ENCODE measurements at regions not wholly inside any gene's neighbourhood (a gene's known extent, or its start where the extent isn't known, plus 50 kb on each side); places are given as distances from the start of the nearest gene placed in this dataset.

DNA sequence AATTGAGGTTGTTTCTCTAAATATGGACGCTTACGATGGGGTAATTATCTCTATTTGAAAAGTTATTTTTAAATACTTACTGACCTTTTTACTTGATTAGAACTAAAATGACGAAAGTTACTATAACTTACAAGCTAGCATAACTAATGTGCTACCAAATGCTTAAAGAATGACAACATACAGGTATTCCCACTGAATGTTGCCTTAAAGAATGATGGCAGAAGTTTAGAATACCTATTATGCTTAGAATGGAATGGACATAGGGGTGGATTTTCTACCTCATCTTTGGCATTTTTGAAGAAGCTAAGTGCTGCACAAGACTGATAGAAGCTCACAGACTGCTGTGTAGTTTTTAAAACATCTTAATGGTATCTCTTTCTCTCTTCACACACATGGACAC lies 284.8 kb downstream of the THBS2 start:
- H3K36me3 ChIP-seq: no peaks in the 10 kb centered on the region
- WGBS, 2 donors (ENCODE audit: low coverage in 1 of 2): 79 to 89% methylated on average over 3 of the region's 3 CpGs
- no peak for TF ChIP-seq POLR2AphosphoS5 (IDR thresholded peaks at IDR 0.05)
- no peak overlapping the region for H3K4me3 ChIP-seq
- H3K27me3 ChIP-seq: no peaks in the 10 kb centered on the region
- no peak for ATAC-seq
- no peaks in the 10 kb centered on the region for H3K9me3 ChIP-seq
- peaks cover 0 to 15% (median 0%) of the 10 kb centered on the region in 3 donors for H3K4me1 ChIP-seq
- no peak overlapping the region for H3K27ac ChIP-seq

DNA sequence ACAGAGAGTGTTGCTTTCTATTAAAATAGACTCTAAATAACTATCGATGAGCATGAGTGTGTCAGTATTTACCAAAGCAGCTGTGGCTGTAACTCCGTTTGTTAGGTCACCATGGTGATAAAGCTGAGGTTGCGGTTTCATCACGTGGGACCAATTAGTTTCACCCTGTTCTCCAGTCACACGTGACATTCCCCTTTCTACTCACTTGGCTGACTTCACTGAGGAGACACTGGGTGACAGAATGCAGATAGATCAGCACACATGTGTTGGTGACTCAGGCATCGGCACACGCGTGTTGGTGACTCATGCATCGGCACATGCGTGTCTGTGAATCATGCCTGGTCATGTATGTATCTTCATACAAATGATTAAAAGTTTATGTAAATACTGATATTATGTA lies 285.4 kb downstream of the THBS2 start:
- peak; percentile 80 for TF ChIP-seq POLR2AphosphoS5 (IDR thresholded peaks at IDR 0.05)
- TF ChIP-seq, protein P1, sequence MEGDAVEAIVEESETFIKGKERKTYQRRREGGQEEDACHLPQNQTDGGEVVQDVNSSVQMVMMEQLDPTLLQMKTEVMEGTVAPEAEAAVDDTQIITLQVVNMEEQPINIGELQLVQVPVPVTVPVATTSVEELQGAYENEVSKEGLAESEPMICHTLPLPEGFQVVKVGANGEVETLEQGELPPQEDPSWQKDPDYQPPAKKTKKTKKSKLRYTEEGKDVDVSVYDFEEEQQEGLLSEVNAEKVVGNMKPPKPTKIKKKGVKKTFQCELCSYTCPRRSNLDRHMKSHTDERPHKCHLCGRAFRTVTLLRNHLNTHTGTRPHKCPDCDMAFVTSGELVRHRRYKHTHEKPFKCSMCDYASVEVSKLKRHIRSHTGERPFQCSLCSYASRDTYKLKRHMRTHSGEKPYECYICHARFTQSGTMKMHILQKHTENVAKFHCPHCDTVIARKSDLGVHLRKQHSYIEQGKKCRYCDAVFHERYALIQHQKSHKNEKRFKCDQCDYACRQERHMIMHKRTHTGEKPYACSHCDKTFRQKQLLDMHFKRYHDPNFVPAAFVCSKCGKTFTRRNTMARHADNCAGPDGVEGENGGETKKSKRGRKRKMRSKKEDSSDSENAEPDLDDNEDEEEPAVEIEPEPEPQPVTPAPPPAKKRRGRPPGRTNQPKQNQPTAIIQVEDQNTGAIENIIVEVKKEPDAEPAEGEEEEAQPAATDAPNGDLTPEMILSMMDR (IDR thresholded peaks at IDR 0.05): no peak
- Histone ChIP-seq H3K27ac (peak overlapping the region in 1 of 4 donors; percentile 41), H3K4me1 (peaks cover 0 to 19% (median 0%) of the 10 kb centered on the region in 3 donors), H3K4me3 (no peak overlapping the region), H3K9me3 (no peaks in the 10 kb centered on the region), H3K36me3 (no peaks in the 10 kb centered on the region), H3K27me3 (no peaks in the 10 kb centered on the region)
- WGBS, 2 donors (ENCODE audit: low coverage in 1 of 2): 70% methylated on average over 10 of the region's 10 CpGs
- peak; percentile 50 for ATAC-seq

DNA sequence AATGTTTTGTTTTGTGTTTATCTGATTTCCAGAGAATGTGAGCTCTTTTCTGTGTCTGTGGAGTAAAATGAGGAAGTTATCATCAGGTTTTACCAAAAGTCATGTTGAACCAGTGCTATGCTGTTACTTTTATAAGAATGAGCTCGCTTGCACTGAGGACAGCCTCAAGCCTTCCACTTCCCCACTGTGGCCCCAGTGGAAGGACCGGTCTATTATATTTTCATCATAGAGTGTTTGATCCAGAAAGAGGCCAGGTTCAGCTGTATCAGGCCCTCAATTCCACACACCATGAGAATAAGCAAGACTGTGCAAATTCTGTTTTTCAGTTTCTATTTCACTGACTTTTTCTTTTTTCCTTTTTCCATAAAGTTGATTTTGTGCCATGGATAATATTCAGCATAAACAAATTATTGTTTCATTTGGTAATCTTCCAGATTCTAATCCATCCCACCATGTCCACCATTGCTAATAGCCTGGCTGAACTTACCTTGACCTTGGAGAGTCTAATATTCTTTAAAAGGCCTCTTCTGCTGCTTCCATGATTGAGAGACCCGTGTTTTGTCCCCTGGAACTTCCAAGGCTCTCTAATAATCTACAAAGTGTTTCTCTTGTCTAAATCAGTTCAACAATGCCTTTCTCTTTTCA lies 286.2 kb downstream of the THBS2 start:
- WGBS, 2 donors (ENCODE audit: low coverage in 1 of 2): 29 to 53% methylated on average over 1 to 3 of the region's 3 CpGs
- Histone ChIP-seq H3K36me3 (no peaks in the 10 kb centered on the region), H3K4me3 (no peak overlapping the region), H3K4me1 (peaks cover 0 to 19% (median 0%) of the 10 kb centered on the region in 3 donors), H3K27ac (peak overlapping the region in 1 of 4 donors; percentile 41), H3K9me3 (no peaks in the 10 kb centered on the region), H3K27me3 (no peaks in the 10 kb centered on the region)
- TF ChIP-seq, protein P1 (IDR thresholded peaks at IDR 0.05): no peak
- no peak for TF ChIP-seq EP300 (IDR thresholded peaks at IDR 0.05)
- no peak for TF ChIP-seq POLR2A (IDR thresholded peaks at IDR 0.05)
- no peak for TF ChIP-seq POLR2AphosphoS5 (IDR thresholded peaks at IDR 0.05)
- ATAC-seq: no peak

DNA sequence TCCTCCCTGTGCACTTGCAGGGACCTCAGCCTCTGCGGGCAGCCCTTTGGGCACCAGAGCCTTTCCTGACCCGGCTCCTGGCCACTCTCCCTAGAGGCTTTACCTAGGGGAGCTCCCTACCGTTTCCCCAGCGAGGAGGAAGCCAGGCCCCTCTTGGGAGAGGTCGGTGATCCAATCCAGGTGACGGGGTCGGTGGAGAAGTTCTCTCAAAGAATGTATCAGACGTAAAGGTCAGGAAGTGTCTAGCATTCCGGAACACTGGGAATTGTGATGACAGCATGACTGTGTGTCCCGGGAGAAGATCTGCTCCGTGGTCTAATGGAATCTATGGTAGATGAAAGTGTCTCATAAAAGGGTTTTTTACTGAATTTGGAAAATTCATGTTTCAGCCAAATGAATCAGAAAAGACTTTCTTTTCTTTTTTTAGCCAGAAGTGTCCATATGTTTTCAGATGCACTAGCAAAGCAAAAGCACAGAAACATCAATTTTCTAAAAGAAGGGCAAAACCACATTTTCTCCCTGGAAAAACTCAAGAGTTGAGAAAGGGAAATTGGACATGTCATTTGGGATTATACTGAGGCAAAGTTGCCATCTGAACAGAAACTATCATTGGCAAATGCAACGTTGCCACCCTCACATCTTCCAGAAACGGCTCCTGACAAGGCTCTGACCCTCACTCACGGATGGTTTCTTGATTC lies 289.4 kb downstream of the THBS2 start:
- no peaks in the 10 kb centered on the region for H3K9me3 ChIP-seq
- no peaks in the 10 kb centered on the region for H3K27me3 ChIP-seq
- H3K4me3 ChIP-seq: no peak overlapping the region
- H3K27ac ChIP-seq: no peak overlapping the region
- H3K4me1 ChIP-seq: peaks cover 0 to 29% (median 0%) of the 10 kb centered on the region in 3 donors
- no peak for ATAC-seq
- no peak for TF ChIP-seq EP300 (IDR thresholded peaks at IDR 0.05)
- TF ChIP-seq, protein P1 (IDR thresholded peaks at IDR 0.05): no peak
- no peak for TF ChIP-seq POLR2A (IDR thresholded peaks at IDR 0.05)
- TF ChIP-seq POLR2AphosphoS5 (IDR thresholded peaks at IDR 0.05): no peak
- WGBS, 2 donors (ENCODE audit: low coverage in 1 of 2): 67 to 83% methylated on average over 6 to 13 of the region's 14 CpGs
- no peaks in the 10 kb centered on the region for H3K36me3 ChIP-seq

DNA sequence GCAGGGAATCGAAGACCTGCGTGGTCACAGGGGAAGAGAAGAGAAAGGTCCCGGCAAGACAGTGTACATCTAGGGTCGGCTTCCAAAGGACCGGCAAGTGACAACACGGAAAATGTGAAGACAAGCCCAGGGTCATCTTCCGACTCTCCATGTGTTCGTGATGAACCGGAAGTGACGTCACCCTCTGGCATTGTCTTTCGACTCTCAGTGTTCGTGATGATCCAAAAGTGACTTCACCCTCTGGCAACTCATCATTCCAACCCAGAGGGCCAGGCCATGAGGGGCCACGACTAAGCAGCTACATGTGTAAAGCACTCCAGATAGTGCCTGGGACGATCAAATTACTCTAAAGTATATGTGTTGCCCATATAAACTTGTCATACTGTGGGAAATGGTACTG lies 290.8 kb downstream of the THBS2 start:
- Histone ChIP-seq H3K9me3 (no peaks in the 10 kb centered on the region), H3K27me3 (no peaks in the 10 kb centered on the region), H3K4me3 (no peak overlapping the region), H3K4me1 (peaks cover 0 to 25% (median 0%) of the 10 kb centered on the region in 3 donors), H3K27ac (no peak overlapping the region), H3K36me3 (no peaks in the 10 kb centered on the region)
- ATAC-seq: peak; percentile 25
- TF ChIP-seq POLR2AphosphoS5 (IDR thresholded peaks at IDR 0.05) (no peak), POLR2A (IDR thresholded peaks at IDR 0.05) (no peak), EP300 (IDR thresholded peaks at IDR 0.05) (no peak)
- TF ChIP-seq, protein P1 (IDR thresholded peaks at IDR 0.05): no peak
- 47 to 52% methylated on average over 3 to 5 of the region's 14 CpGs for WGBS, 2 donors (ENCODE audit: low coverage in 1 of 2)

Measured in gastroesophageal sphincter (tissue), 4 donors.